ENCODE measurements at regions not wholly inside any gene's neighbourhood (a gene's known extent, or its start where the extent isn't known, plus 50 kb on each side); places are given as distances from the start of the nearest gene placed in this dataset.

- Histone ChIP-seq H3K4me1 (ENCODE audit: insufficient read depth, poor library complexity, severe bottlenecking) (no peaks in the 10 kb centered on the region), H3K27me3 (ENCODE audit: insufficient read depth, poor library complexity, severe bottlenecking) (no peaks in the 10 kb centered on the region), H3K4me3 (ENCODE audit: severe bottlenecking) (no peak overlapping the region), H3K27ac (ENCODE audit: poor library complexity, severe bottlenecking) (no peak overlapping the region), H3K9me3 (ENCODE audit: severe bottlenecking) (no peaks in the 10 kb centered on the region), H3K36me3 (ENCODE audit: low read depth) (no peaks in the 10 kb centered on the region)
- TF ChIP-seq CTCF (IDR thresholded peaks at IDR 0.05; ENCODE audit: poor library complexity, severe bottlenecking) = no peak
- DNase-seq (ENCODE audit: low spot score) = no peak
- no peak for ATAC-seq (ENCODE audit: low read depth)
Measured at GRCh38 chr6:4518506-4518905, 257.7 kb upstream of the CDYL start.

- no peaks in the 10 kb centered on the region for H3K27me3 ChIP-seq (ENCODE audit: insufficient read depth, poor library complexity, severe bottlenecking)
- H3K4me1 ChIP-seq (ENCODE audit: insufficient read depth, poor library complexity, severe bottlenecking) = no peaks in the 10 kb centered on the region
- H3K4me3 ChIP-seq (ENCODE audit: severe bottlenecking) = no peak overlapping the region
- no peaks in the 10 kb centered on the region for H3K9me3 ChIP-seq (ENCODE audit: severe bottlenecking)
- H3K36me3 ChIP-seq (ENCODE audit: low read depth) = no peaks in the 10 kb centered on the region
- H3K27ac ChIP-seq (ENCODE audit: poor library complexity, severe bottlenecking) = no peak overlapping the region
- TF ChIP-seq CTCF (IDR thresholded peaks at IDR 0.05; ENCODE audit: poor library complexity, severe bottlenecking) = no peak
- ATAC-seq (ENCODE audit: low read depth) (no peak), DNase-seq (ENCODE audit: low spot score) (no peak)
Measured at GRCh38 chr6:4516206-4516605, 260.0 kb upstream of the CDYL start.

DNA sequence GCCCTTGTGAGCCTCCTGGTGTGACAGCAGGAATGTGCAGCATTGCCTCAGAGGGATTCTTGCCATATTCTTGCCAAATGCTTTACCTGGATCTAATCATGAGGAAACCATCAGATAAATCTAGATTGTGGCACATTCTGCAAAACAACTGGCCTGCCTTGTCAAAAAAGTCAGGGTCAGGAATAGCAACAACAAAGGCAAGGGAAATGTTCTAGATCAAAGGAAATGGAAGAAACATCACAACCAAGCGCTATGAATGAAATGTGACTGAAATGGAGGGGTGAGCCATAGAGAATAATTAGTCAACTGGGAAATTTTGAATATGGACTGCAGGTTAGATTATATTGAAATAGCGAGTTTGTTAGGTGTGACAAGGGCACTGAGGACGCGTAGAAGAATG, 262.6 kb upstream of the CDYL start:
- ATAC-seq (ENCODE audit: low read depth) = no peak
- H3K4me3 ChIP-seq (ENCODE audit: severe bottlenecking) = no peak overlapping the region
- no peaks in the 10 kb centered on the region for H3K36me3 ChIP-seq (ENCODE audit: low read depth)
- H3K4me1 ChIP-seq (ENCODE audit: insufficient read depth, poor library complexity, severe bottlenecking) = no peaks in the 10 kb centered on the region
- no peak for DNase-seq (ENCODE audit: low spot score)
- H3K27ac ChIP-seq (ENCODE audit: poor library complexity, severe bottlenecking) = no peak overlapping the region
- no peaks in the 10 kb centered on the region for H3K27me3 ChIP-seq (ENCODE audit: insufficient read depth, poor library complexity, severe bottlenecking)
- no peak for TF ChIP-seq CTCF (IDR thresholded peaks at IDR 0.05; ENCODE audit: poor library complexity, severe bottlenecking)
- no peaks in the 10 kb centered on the region for H3K9me3 ChIP-seq (ENCODE audit: severe bottlenecking)

DNA sequence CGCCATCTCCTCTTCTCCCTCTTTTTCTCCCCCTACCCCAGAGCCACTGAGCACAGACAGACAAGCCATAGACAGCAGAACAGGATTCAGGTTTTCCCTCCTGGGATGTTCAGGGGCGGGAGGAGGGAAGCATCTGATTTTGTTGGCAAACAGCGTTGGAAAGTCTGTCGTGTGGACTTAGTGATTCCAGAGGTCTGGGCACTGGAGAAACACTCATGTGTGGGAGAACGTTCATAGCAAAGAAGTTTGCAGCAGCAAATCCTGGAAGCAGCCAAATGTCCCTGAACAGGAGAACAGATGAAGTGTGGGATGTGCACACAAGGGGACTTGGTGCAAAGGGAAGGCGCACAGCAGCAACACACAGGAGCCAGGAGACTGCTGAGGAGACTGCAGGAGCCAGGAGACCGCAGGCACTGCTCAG, 264.1 kb upstream of the CDYL start:
- H3K27ac ChIP-seq (ENCODE audit: poor library complexity, severe bottlenecking) = no peak overlapping the region
- ATAC-seq (ENCODE audit: low read depth) = no peak
- H3K36me3 ChIP-seq (ENCODE audit: low read depth) = no peaks in the 10 kb centered on the region
- no peaks in the 10 kb centered on the region for H3K27me3 ChIP-seq (ENCODE audit: insufficient read depth, poor library complexity, severe bottlenecking)
- H3K4me3 ChIP-seq (ENCODE audit: severe bottlenecking) = no peak overlapping the region
- no peak for TF ChIP-seq CTCF (IDR thresholded peaks at IDR 0.05; ENCODE audit: poor library complexity, severe bottlenecking)
- H3K9me3 ChIP-seq (ENCODE audit: severe bottlenecking) = no peaks in the 10 kb centered on the region
- DNase-seq (ENCODE audit: low spot score) = no peak
- no peaks in the 10 kb centered on the region for H3K4me1 ChIP-seq (ENCODE audit: insufficient read depth, poor library complexity, severe bottlenecking)

- DNase-seq (ENCODE audit: low spot score) (no peak), ATAC-seq (ENCODE audit: low read depth) (no peak)
- H3K4me3 ChIP-seq (ENCODE audit: severe bottlenecking) = no peak overlapping the region
- no peaks in the 10 kb centered on the region for H3K27me3 ChIP-seq (ENCODE audit: insufficient read depth, poor library complexity, severe bottlenecking)
- TF ChIP-seq CTCF (IDR thresholded peaks at IDR 0.05; ENCODE audit: poor library complexity, severe bottlenecking) = no peak
- no peaks in the 10 kb centered on the region for H3K4me1 ChIP-seq (ENCODE audit: insufficient read depth, poor library complexity, severe bottlenecking)
- H3K36me3 ChIP-seq (ENCODE audit: low read depth) = no peaks in the 10 kb centered on the region
- no peaks in the 10 kb centered on the region for H3K9me3 ChIP-seq (ENCODE audit: severe bottlenecking)
- no peak overlapping the region for H3K27ac ChIP-seq (ENCODE audit: poor library complexity, severe bottlenecking)
Measured at GRCh38 chr6:4511641-4512020, 264.6 kb upstream of the CDYL start.

Data from RWPE2 (cell line).